ENCODE measurements at regions not wholly inside any gene's neighbourhood (a gene's known extent, or its start where the extent isn't known, plus 50 kb on each side); places are given as distances from the start of the nearest gene placed in this dataset.
A peak's percentile ranks its signal among the peaks of the same experiment; 100 is the strongest.

GRCh38 chr6:87784051-87784450 is 82.0 kb upstream of the AKIRIN2 start:
- Mint-ChIP-seq H3K4me1 (peaks cover 7% of the 10 kb centered on the region), H3K27ac (no peak overlapping the region), H3K4me3 (no peak overlapping the region), H3K36me3 (ENCODE audit: low read depth) (no peaks in the 10 kb centered on the region), H3K27me3 (ENCODE audit: low read depth, poor library complexity) (no peaks in the 10 kb centered on the region), H3K9me3 (peaks cover 11% of the 10 kb centered on the region)
- TF ChIP-seq CTCF (IDR thresholded peaks at IDR 0.05) = no peak
- no peak for DNase-seq

GRCh38 chr6:87779542-87779941 is 77.5 kb upstream of the AKIRIN2 start:
- Mint-ChIP-seq H3K36me3 (ENCODE audit: low read depth) (no peaks in the 10 kb centered on the region), H3K9me3 (peaks cover 3% of the 10 kb centered on the region), H3K4me1 (no peaks in the 10 kb centered on the region), H3K27ac (no peak overlapping the region), H3K27me3 (ENCODE audit: low read depth, poor library complexity) (no peaks in the 10 kb centered on the region), H3K4me3 (no peak overlapping the region)
- DNase-seq = no peak
- TF ChIP-seq CTCF (IDR thresholded peaks at IDR 0.05) = no peak

- H3K27ac Mint-ChIP-seq = peak overlapping the region; percentile 22
- H3K4me1 Mint-ChIP-seq = peaks cover 21% of the 10 kb centered on the region
- no peak for DNase-seq
Measured at GRCh38 chr6:87772597-87773530, 70.8 kb upstream of the AKIRIN2 start.

GRCh38 chr6:87767478-87767877 is 65.4 kb upstream of the AKIRIN2 start:
- TF ChIP-seq CTCF (IDR thresholded peaks at IDR 0.05) = no peak
- Mint-ChIP-seq H3K9me3 (no peaks in the 10 kb centered on the region), H3K27me3 (ENCODE audit: low read depth, poor library complexity) (no peaks in the 10 kb centered on the region), H3K4me3 (no peak overlapping the region), H3K27ac (peak overlapping the region; percentile 42), H3K4me1 (peaks cover 14% of the 10 kb centered on the region), H3K36me3 (ENCODE audit: low read depth) (no peaks in the 10 kb centered on the region)
- DNase-seq = no peak

More at GRCh38 chr6:87772597-87773530, 70.8 kb upstream of the AKIRIN2 start:
- no peak for TF ChIP-seq CTCF (IDR thresholded peaks at IDR 0.05)
- no peaks in the 10 kb centered on the region for H3K27me3 Mint-ChIP-seq (ENCODE audit: low read depth, poor library complexity)
- H3K9me3 Mint-ChIP-seq = peaks cover 5% of the 10 kb centered on the region
- no peak overlapping the region for H3K4me3 Mint-ChIP-seq
- no peaks in the 10 kb centered on the region for H3K36me3 Mint-ChIP-seq (ENCODE audit: low read depth)

- Mint-ChIP-seq H3K4me1 (peaks cover 6% of the 10 kb centered on the region), H3K27ac (no peak overlapping the region), H3K36me3 (ENCODE audit: low read depth) (no peaks in the 10 kb centered on the region), H3K4me3 (no peak overlapping the region), H3K27me3 (ENCODE audit: low read depth, poor library complexity) (no peaks in the 10 kb centered on the region), H3K9me3 (no peaks in the 10 kb centered on the region)
- no peak for DNase-seq
- no peak for TF ChIP-seq CTCF (IDR thresholded peaks at IDR 0.05)
Measured at GRCh38 chr6:87766211-87766610, 64.2 kb upstream of the AKIRIN2 start.

GRCh38 chr6:87763901-87764300 is 61.9 kb upstream of the AKIRIN2 start:
- TF ChIP-seq CTCF (IDR thresholded peaks at IDR 0.05) = no peak
- no peak overlapping the region for H3K4me3 Mint-ChIP-seq
- H3K27ac Mint-ChIP-seq = peak overlapping the region; percentile 72
- H3K4me1 Mint-ChIP-seq = peaks cover 6% of the 10 kb centered on the region
- no peaks in the 10 kb centered on the region for H3K36me3 Mint-ChIP-seq (ENCODE audit: low read depth)
- H3K27me3 Mint-ChIP-seq (ENCODE audit: low read depth, poor library complexity) = no peaks in the 10 kb centered on the region
- no peak for DNase-seq
- H3K9me3 Mint-ChIP-seq = no peaks in the 10 kb centered on the region
